Tibial artery (tissue), 4 donors: ENCODE measurements at regions not wholly inside any gene's neighbourhood (a gene's known extent, or its start where the extent isn't known, plus 50 kb on each side); places are given as distances from the start of the nearest gene placed in this dataset.

Experiments used
- DNase-seq, 2 donors: peaks; one replicate each; pipeline ENCODE4 v3.0.0-alpha.2; 2019
- H3K27ac ChIP-seq, 2 donors: fragments of 200-600 bp; sonication (generic) in 1 of 2; 1 replicate in 1 of 2; 2 replicates in 1 of 2; pipeline ENCODE4 v1.5.1; 2018 to 2019; ENCODE audit warnings: mild to moderate bottlenecking in 1 of 2
- H3K27me3 ChIP-seq, 2 donors: fragments of 200-600 bp; sonication (generic) in 1 of 2; one replicate each; pipeline versions ENCODE4 v1.5.1 to v1.6.0; 2016 to 2019
- H3K36me3 ChIP-seq, 3 donors: fragments of 200-600 bp; sonication (generic) in 2 of 3; one replicate each; pipeline ENCODE4 v1.5.1; 2016 to 2019; ENCODE audit warnings: mild to moderate bottlenecking in 2 of 3
- H3K4me1 ChIP-seq, 4 donors: fragments of 200-600 bp; sonication (generic) in 2 of 4; 1 replicate in 3 of 4; 2 replicates in 1 of 4; pipeline ENCODE4 v1.5.1; 2016 to 2019
- H3K4me3 ChIP-seq, 2 donors: fragments of 200-600 bp; sonication (generic) in 1 of 2; 1 replicate in 1 of 2; 2 replicates in 1 of 2; pipeline ENCODE4 v1.5.1; 2018 to 2019; ENCODE audit warnings: mild to moderate bottlenecking in 2 of 2
- H3K9me3 ChIP-seq, 3 donors: fragments of 200-600 bp; sonication (generic) in 1 of 3; one replicate each; pipeline ENCODE4 v1.5.1; 2016 to 2019
- CTCF ChIP-seq, 2 experiments: fragments of 200-600 bp in 1 of 2; fragments of 450-650 bp in 1 of 2; IDR thresholded peaks; one replicate each; pipeline ENCODE4 v1.5.1; 2017 to 2019; ENCODE audit warnings: antibody characterized with exemption in 2 of 2, mild to moderate bottlenecking in 1 of 2, moderate library complexity in 1 of 2
- intact Hi-C: fragments of 100-400 bp; cut with DNase I; formaldehyde crosslinking; loops from one replicate; pipeline ENCODE4 v1.15.0; 2023; ENCODE audit warnings: low total_unique reads

GRCh38 chr17:34874478-34874877 lies 86.8 kb downstream of the CCT6B start:
- no peak for DNase-seq
- no peak overlapping the region for H3K4me3 ChIP-seq
- H3K4me1 ChIP-seq = no peaks in the 10 kb centered on the region
- no peaks in the 10 kb centered on the region for H3K27me3 ChIP-seq
- H3K27ac ChIP-seq = no peak overlapping the region
- intact Hi-C loops = no loop called here
- no peak for TF ChIP-seq CTCF (IDR thresholded peaks at IDR 0.05)
- H3K36me3 ChIP-seq = no peaks in the 10 kb centered on the region
- H3K9me3 ChIP-seq = no peaks in the 10 kb centered on the region

GRCh38 chr17:34872640-34873039 lies 88.6 kb downstream of the CCT6B start:
- intact Hi-C loops = no loop called here
- no peaks in the 10 kb centered on the region for H3K27me3 ChIP-seq
- peaks cover 0 to 3% (median 0%) of the 10 kb centered on the region in 3 donors for H3K9me3 ChIP-seq
- H3K4me3 ChIP-seq = no peak overlapping the region
- no peak overlapping the region for H3K27ac ChIP-seq
- no peaks in the 10 kb centered on the region for H3K4me1 ChIP-seq
- H3K36me3 ChIP-seq = no peaks in the 10 kb centered on the region
- no peak for TF ChIP-seq CTCF (IDR thresholded peaks at IDR 0.05)
- DNase-seq = no peak

GRCh38 chr17:34869641-34870040 lies 91.6 kb downstream of the CCT6B start:
- Histone ChIP-seq H3K4me1 (no peaks in the 10 kb centered on the region), H3K27ac (no peak overlapping the region), H3K36me3 (no peaks in the 10 kb centered on the region), H3K4me3 (no peak overlapping the region), H3K9me3 (peaks cover 0 to 3% (median 0%) of the 10 kb centered on the region in 3 donors), H3K27me3 (no peaks in the 10 kb centered on the region)
- intact Hi-C loops = no loop called here
- DNase-seq = no peak
- TF ChIP-seq CTCF (IDR thresholded peaks at IDR 0.05) = no peak

- Histone ChIP-seq H3K4me1 (no peaks in the 10 kb centered on the region), H3K27ac (no peak overlapping the region), H3K27me3 (peaks cover 0 to 2% of the 10 kb centered on the region in 2 donors), H3K4me3 (no peak overlapping the region), H3K9me3 (peaks cover 0 to 3% (median 0%) of the 10 kb centered on the region in 3 donors), H3K36me3 (no peaks in the 10 kb centered on the region)
- intact Hi-C loops = no loop called here
- no peak for TF ChIP-seq CTCF (IDR thresholded peaks at IDR 0.05)
- no peak for DNase-seq
Observed at GRCh38 chr17:34865716-34866115, 95.5 kb downstream of the CCT6B start.

- no peak for TF ChIP-seq CTCF (IDR thresholded peaks at IDR 0.05)
- no peaks in the 10 kb centered on the region for H3K4me1 ChIP-seq
- peaks cover 0 to 3% of the 10 kb centered on the region in 2 donors for H3K27me3 ChIP-seq
- no peaks in the 10 kb centered on the region for H3K9me3 ChIP-seq
- no peaks in the 10 kb centered on the region for H3K36me3 ChIP-seq
- no peak overlapping the region for H3K4me3 ChIP-seq
- DNase-seq = no peak
- intact Hi-C loops = no loop called here
- no peak overlapping the region for H3K27ac ChIP-seq
Observed at GRCh38 chr17:34862384-34862783, 98.9 kb downstream of the CCT6B start.

- DNase-seq = no peak
- Histone ChIP-seq H3K4me1 (no peaks in the 10 kb centered on the region), H3K27ac (no peak overlapping the region), H3K4me3 (no peak overlapping the region), H3K36me3 (no peaks in the 10 kb centered on the region), H3K27me3 (peaks cover 0 to 3% of the 10 kb centered on the region in 2 donors), H3K9me3 (no peaks in the 10 kb centered on the region)
- intact Hi-C loops = no loop called here
- no peak for TF ChIP-seq CTCF (IDR thresholded peaks at IDR 0.05)
Observed at GRCh38 chr17:34861864-34862263, 99.4 kb downstream of the CCT6B start.
